B cell (primary cell): ENCODE measurements at regions not wholly inside any gene's neighbourhood (a gene's known extent, or its start where the extent isn't known, plus 50 kb on each side); places are given as distances from the start of the nearest gene placed in this dataset.

Source experiments
- ATAC-seq: fragments of 200-7000 bp; cut with Tn5 transposase; one replicate; pipeline ENCODE4 v1.10.0; 2021; ENCODE audit warnings: low read depth, mild to moderate bottlenecking, moderate number of reproducible peaks, moderate library complexity
- CTCF ChIA-PET: fragments of 350-600 bp; sonication (Branson Sonifier 250); formaldehyde crosslinking; loops from one replicate; lab custom pipeline; 2021; ENCODE audit warnings: antibody characterized with exemption, inconsistent platforms; lab: Charles Lee
- POLR2A ChIA-PET: fragments of 350-600 bp; sonication (Branson Sonifier 250); formaldehyde crosslinking; loops from one replicate; lab custom pipeline; 2021; ENCODE audit warnings: antibody characterized with exemption; lab: Charles Lee
- DNase-seq: peaks from one replicate; pipeline ENCODE4 v3.0.0; 2013
- H2AFZ ChIP-seq: 2 replicates; pipeline ENCODE4 v1.6.1; 2012; ENCODE audit warnings: mild to moderate bottlenecking, low read depth, low read length; ENCODE audit not compliant: insufficient read depth, poor library complexity, severe bottlenecking
- H3K27ac ChIP-seq, 2 donors: 1 replicate in 1 of 2; 2 replicates in 1 of 2; pipeline ENCODE4 v1.5.1; 2012 to 2013; ENCODE audit warnings: low read length in 2 of 2, mild to moderate bottlenecking in 2 of 2, moderate library complexity in 1 of 2
- H3K27me3 ChIP-seq, 4 experiments: fragments of 200-600 bp in 1 of 4; sonication (generic) in 1 of 4; replicated peaks in 1 of 4; 1 replicate in 2 of 4; 2 replicates in 2 of 4; pipeline versions ENCODE4 v1.6.1 to v1.7.0; 2013 to 2016; ENCODE audit warnings: low read length in 3 of 4, mild to moderate bottlenecking in 2 of 4, mixed read lengths in 1 of 4, moderate library complexity in 1 of 4; ENCODE audit not compliant: insufficient read depth in 4 of 4, control insufficient read depth in 3 of 4; ENCODE audit errors: control extremely low read depth in 1 of 4
- H3K36me3 ChIP-seq, 2 experiments: replicated peaks in 1 of 2; 1 replicate in 1 of 2; 2 replicates in 1 of 2; pipeline versions ENCODE4 v1.6.1 to v1.7.1; 2013; ENCODE audit warnings: low read length in 1 of 2; ENCODE audit not compliant: insufficient read depth in 2 of 2, control insufficient read depth in 1 of 2; ENCODE audit errors: control extremely low read depth in 1 of 2, extremely low read depth in 1 of 2
- H3K4me1 ChIP-seq, 2 donors: fragments of 200-600 bp in 1 of 2; sonication (generic) in 1 of 2; 1 replicate in 1 of 2; 2 replicates in 1 of 2; pipeline versions ENCODE4 v1.5.1 to v1.6.1; 2013 to 2017; ENCODE audit warnings: low read length in 2 of 2; ENCODE audit not compliant: control insufficient read depth in 2 of 2, insufficient read depth in 2 of 2
- H3K4me2 ChIP-seq: replicated peaks from 2 replicates; pipeline ENCODE3; 2012; ENCODE audit warnings: mild to moderate bottlenecking, low read depth, low read length; ENCODE audit not compliant: poor library complexity, severe bottlenecking
- H3K4me3 ChIP-seq, 5 experiments: fragments of 200-600 bp in 1 of 5; sonication (generic) in 1 of 5; 1 replicate in 3 of 5; 2 replicates in 2 of 5; pipeline versions ENCODE4 v1.5.1 to v1.7.0; 2011 to 2016; ENCODE audit warnings: low read length in 4 of 5, mild to moderate bottlenecking in 4 of 5, low read depth in 2 of 5, control low read depth in 1 of 5, moderate library complexity in 1 of 5; ENCODE audit not compliant: insufficient read depth in 1 of 5; ENCODE audit errors: control extremely low read depth in 1 of 5, extremely low read depth in 1 of 5
- H3K79me2 ChIP-seq: fragments of 200-600 bp; sonication (generic); one replicate; pipeline ENCODE4 v1.6.0; 2016; ENCODE audit warnings: low read length; ENCODE audit not compliant: control insufficient read depth, insufficient read depth
- H3K9ac ChIP-seq: fragments of 200-600 bp; sonication (generic); 2 replicates; pipeline ENCODE4 v1.6.1; 2017; ENCODE audit warnings: mild to moderate bottlenecking, low read length, moderate library complexity
- H3K9me3 ChIP-seq, 3 donors: one replicate each; pipeline versions ENCODE4 v1.6.1 to v1.7.1; 2013; ENCODE audit warnings: low read length in 2 of 3; ENCODE audit not compliant: control insufficient read depth in 2 of 3, insufficient read depth in 1 of 3; ENCODE audit errors: control extremely low read depth in 1 of 3
- H4K20me1 ChIP-seq: 2 replicates; pipeline ENCODE4 v1.6.0; 2012; ENCODE audit warnings: mild to moderate bottlenecking, low read length; ENCODE audit not compliant: insufficient read depth, control insufficient read depth, poor library complexity, severe bottlenecking
- H3K27ac Mint-ChIP-seq: one replicate; pipeline ENCODE4 v1.8.0; 2021; ENCODE audit warnings: mixed read lengths
- H3K27me3 Mint-ChIP-seq: one replicate; pipeline ENCODE4 v1.8.0; 2021; ENCODE audit warnings: mixed read lengths
- H3K4me1 Mint-ChIP-seq: one replicate; pipeline ENCODE4 v1.8.0; 2021; ENCODE audit warnings: mixed read lengths
- H3K4me3 Mint-ChIP-seq: one replicate; pipeline ENCODE4 v1.8.0; 2021; ENCODE audit warnings: mixed read lengths
- H3K9me3 Mint-ChIP-seq: one replicate; pipeline ENCODE4 v1.8.0; 2022; ENCODE audit warnings: mixed read lengths; ENCODE audit not compliant: insufficient read depth
- EZH2 ChIP-seq: IDR thresholded peaks from 2 replicates; pipeline ENCODE4 v1.6.1; 2012; ENCODE audit warnings: borderline replicate concordance, low read depth, mild to moderate bottlenecking, moderate library complexity, low read length; ENCODE audit not compliant: insufficient read depth, poor library complexity, severe bottlenecking
- WGBS: methylation state at CpG from one replicate; pipeline ENCODE4 v1.1.5; 2013; ENCODE audit warnings: missing lambda C conversion rate; ENCODE audit not compliant: insufficient coverage; 5-methylcytosine and 5-hydroxymethylcytosine counted together
- intact Hi-C: fragments of 100-400 bp; cut with micrococcal nuclease; formaldehyde crosslinking; loops from one replicate; pipeline ENCODE4 v1.10.0; 2022
- TF ChIP-seq, protein P1 (sequence below): fragments of 200-600 bp; IDR thresholded peaks from one replicate; pipeline ENCODE4 v1.8.0; 2022; ENCODE audit warnings: antibody characterized with exemption, mild to moderate bottlenecking

- H3K27me3 ChIP-seq, result no peaks in the 10 kb centered on the region
- no peak overlapping the region for H2AFZ ChIP-seq
- TF ChIP-seq, protein P1, sequence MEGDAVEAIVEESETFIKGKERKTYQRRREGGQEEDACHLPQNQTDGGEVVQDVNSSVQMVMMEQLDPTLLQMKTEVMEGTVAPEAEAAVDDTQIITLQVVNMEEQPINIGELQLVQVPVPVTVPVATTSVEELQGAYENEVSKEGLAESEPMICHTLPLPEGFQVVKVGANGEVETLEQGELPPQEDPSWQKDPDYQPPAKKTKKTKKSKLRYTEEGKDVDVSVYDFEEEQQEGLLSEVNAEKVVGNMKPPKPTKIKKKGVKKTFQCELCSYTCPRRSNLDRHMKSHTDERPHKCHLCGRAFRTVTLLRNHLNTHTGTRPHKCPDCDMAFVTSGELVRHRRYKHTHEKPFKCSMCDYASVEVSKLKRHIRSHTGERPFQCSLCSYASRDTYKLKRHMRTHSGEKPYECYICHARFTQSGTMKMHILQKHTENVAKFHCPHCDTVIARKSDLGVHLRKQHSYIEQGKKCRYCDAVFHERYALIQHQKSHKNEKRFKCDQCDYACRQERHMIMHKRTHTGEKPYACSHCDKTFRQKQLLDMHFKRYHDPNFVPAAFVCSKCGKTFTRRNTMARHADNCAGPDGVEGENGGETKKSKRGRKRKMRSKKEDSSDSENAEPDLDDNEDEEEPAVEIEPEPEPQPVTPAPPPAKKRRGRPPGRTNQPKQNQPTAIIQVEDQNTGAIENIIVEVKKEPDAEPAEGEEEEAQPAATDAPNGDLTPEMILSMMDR, result no peak
- no peak for TF ChIP-seq EZH2
- Mint-ChIP-seq H3K4me1 (no peaks in the 10 kb centered on the region), H3K9me3 (peaks cover 2% of the 10 kb centered on the region), H3K4me3 (no peak overlapping the region), H3K27ac (no peak overlapping the region), H3K27me3 (no peaks in the 10 kb centered on the region)
- 71% methylated on average over 1 of the region's 3 CpGs for WGBS
- H3K4me2 ChIP-seq, result no peak overlapping the region
- DNase-seq, result no peak
- no peak overlapping the region for H3K27ac ChIP-seq
- ChIA-PET CTCF (no interaction called here), POLR2A (no interaction called here)
- no peaks in the 10 kb centered on the region for H3K79me2 ChIP-seq
- no peaks in the 10 kb centered on the region for H3K4me1 ChIP-seq
- no peak for ATAC-seq
- no peaks in the 10 kb centered on the region for H3K36me3 ChIP-seq
- H4K20me1 ChIP-seq, result no peaks in the 10 kb centered on the region
- H3K4me3 ChIP-seq, result no peak overlapping the region
- no peak overlapping the region for H3K9ac ChIP-seq
- peaks cover 0 to 7% (median 2%) of the 10 kb centered on the region in 3 donors for H3K9me3 ChIP-seq
- intact Hi-C loops, result no loop called here
These were observed 1106.9 kb upstream of the ADGRL4 start for GRCh38 chr1:80113168-80114038.

- H2AFZ ChIP-seq, result no peak overlapping the region
- no peak for TF ChIP-seq EZH2
- TF ChIP-seq, protein P1, result no peak
- H3K4me1 ChIP-seq, result no peaks in the 10 kb centered on the region
- H3K27ac Mint-ChIP-seq, result no peak overlapping the region
- no peaks in the 10 kb centered on the region for H3K4me1 Mint-ChIP-seq
- H3K4me3 ChIP-seq, result no peak overlapping the region
- ChIA-PET POLR2A (no interaction called here), CTCF (no interaction called here)
- DNase-seq, result no peak
- no peak overlapping the region for H3K4me2 ChIP-seq
- H3K36me3 ChIP-seq, result no peaks in the 10 kb centered on the region
- H3K9me3 Mint-ChIP-seq, result peaks cover 11% of the 10 kb centered on the region
- no peak overlapping the region for H3K9ac ChIP-seq
- intact Hi-C loops, result no loop called here
- H4K20me1 ChIP-seq, result no peaks in the 10 kb centered on the region
- no peaks in the 10 kb centered on the region for H3K9me3 ChIP-seq
- H3K4me3 Mint-ChIP-seq, result no peak overlapping the region
- H3K27me3 Mint-ChIP-seq, result no peaks in the 10 kb centered on the region
- 67% methylated on average over 1 of the region's 2 CpGs for WGBS
- no peak overlapping the region for H3K27ac ChIP-seq
- no peaks in the 10 kb centered on the region for H3K27me3 ChIP-seq
- ATAC-seq, result no peak
- H3K79me2 ChIP-seq, result no peaks in the 10 kb centered on the region
These were observed 1094.6 kb upstream of the ADGRL4 start for GRCh38 chr1:80101159-80101558.
